Left hindlimb (tissue), 1 donor: ENCODE measurements at regions not wholly inside any gene's neighbourhood (a gene's known extent, or its start where the extent isn't known, plus 50 kb on each side); places are given as distances from the start of the nearest gene placed in this dataset.

Experiments
- DNase-seq: peaks from one replicate; pipeline ENCODE4 v3.0.0-alpha.2; 2018

DNA sequence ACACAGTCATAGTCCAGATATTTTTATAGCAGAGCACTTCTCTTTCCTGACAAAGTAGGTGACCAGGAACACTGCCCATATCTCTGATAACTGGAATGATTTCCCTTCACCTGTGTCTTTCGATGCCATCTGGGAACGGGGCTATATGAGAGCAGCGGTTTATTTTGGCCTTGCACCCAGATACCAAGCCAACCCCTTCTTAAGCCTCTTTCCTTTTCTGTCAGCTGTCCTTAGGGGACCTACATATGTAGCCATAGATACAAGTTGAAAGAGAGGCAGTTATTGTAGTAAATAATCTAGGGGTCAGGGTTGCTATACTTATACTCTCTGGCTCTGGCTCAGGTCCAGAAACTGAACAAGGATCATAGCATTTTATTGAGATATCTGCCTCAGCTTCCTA, 128.8 kb downstream of the NHLRC3 start:
- DNase-seq, result no peak

DNA sequence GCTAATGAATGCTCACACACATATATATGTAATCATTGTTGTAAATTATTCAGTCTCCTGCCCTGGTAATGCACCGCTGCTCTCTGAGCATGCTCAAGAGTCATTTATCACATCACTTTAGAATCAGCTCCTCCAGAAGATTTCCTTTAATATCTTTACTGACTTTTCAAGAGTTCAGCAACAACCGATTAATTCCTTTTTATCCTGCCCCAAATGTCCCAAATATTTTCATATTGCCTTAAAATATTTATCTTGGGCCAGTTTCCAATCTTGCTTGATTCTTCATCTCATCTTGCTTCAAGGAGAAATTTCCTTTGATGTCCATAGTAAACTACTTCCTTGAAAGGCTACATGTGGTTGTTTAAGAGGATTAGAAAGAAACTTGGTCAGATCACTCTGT, 132.5 kb downstream of the NHLRC3 start:
- DNase-seq, result no peak

DNA sequence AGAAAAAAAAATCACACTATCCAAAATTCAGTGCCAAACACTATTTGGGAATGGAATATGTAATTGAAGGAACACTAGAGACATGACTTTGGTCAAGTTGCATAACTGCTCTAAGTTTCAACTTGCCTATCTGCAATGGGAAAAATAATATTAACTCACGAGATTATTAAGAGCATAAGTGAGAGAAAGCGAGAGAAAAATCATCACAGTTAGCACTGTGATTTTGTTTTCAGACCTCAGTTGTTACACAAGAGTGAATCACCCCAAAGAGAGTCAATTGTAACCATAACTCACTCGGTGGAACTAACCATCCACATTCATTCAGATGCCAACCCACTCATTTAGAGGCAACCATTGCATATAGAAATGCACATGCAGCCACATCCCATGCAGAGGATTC, 147.1 kb downstream of the NHLRC3 start:
- no peak for DNase-seq

DNA sequence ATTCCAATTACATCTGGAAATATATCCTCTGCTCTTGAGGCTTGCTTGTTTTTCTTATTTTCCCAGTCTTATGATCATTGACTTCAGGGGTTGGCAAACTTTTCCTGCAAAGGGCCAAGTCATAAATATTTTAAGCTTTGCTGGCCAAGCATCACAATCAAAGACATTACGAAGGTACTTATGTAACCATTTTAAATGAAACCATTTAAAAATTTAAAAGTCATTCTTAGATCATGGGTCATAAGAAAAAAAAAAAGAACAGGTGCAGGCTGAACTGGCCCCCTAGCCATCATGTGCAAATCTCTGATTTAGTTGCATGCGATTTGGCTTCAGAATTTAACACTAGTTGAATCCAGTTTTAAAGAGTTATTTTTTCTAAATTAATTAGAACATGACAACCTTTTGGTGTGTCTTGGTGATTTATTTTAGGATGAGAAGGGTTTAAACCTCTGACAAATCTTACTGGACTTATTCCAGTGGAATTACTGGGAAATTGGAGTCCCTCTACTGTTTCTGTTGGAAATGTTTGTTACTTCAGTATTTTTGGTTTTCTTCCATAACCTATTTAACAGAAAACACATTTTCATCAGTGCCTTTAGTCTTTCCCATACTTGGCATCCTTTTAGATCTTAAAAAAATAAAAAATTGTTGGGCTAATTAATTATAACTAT, 148.1 kb downstream of the NHLRC3 start:
- DNase-seq, result no peak

DNA sequence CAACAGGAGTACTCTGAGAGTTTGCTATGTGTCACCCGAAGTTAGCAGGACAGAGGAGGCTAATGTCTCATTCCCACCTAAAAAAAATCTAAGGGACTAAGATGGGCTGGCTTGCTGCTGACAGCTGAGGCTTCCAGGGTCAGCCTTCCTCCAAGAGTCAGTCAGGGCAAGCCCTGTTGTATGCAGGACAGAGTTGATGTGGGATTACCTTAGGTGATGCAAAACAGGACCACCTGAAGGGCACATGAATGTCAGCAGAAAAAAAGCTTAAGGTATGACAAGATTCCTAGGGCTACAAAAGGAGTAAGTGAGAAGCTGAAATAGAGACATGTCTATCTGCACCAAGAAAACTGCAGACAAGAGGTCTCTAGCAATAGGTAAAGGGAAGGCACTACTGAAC, 151.5 kb downstream of the NHLRC3 start:
- no peak for DNase-seq

DNA sequence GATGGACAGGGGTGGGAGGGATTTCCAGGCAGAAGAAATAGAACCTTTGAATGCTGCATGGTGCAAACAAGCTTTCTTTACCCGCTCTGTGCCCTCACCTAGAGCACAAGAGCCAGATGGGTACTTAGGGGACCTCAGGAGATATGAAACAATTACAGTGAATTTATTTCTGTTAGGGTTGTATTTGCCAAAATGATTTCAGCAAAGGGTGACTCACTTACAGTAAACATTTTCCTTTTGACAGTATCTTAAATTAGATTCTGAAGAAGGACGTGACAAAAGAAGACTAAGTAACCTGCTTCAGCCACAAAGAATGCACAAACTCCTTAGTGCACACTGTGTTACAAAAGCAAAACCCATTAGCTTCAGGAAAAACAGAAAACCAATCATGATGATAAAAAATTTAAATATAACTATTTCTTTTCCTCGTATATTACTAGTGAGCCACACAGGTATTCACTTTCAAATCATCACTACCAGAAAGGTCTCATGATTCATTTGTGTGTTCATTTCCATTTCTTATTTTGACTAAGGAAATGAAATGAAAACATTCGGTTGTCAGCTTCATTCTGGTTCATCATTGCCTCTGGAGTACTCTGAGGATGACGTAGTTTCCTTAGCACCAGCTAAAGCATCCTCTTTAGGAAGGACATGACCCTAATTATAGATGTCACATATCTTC, 158.8 kb downstream of the NHLRC3 start:
- no peak for DNase-seq

DNA sequence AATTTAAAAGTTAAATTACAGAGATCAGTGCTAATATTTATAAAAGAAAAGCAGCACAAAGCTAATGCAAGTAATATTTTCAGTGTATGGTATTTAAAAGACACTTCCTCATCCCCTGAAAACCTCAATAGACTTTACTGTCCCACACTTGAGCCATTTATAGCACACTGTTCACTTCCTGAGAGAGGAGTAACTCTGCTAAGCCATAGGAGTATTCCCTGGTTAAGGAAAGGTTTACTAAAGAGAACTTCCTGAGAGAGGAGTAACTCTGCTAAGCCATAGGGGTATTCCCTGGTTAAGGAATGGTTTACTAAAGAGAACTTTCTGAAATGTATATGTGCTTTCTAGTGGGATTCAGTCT, 159.4 kb downstream of the NHLRC3 start:
- no peak for DNase-seq

DNA sequence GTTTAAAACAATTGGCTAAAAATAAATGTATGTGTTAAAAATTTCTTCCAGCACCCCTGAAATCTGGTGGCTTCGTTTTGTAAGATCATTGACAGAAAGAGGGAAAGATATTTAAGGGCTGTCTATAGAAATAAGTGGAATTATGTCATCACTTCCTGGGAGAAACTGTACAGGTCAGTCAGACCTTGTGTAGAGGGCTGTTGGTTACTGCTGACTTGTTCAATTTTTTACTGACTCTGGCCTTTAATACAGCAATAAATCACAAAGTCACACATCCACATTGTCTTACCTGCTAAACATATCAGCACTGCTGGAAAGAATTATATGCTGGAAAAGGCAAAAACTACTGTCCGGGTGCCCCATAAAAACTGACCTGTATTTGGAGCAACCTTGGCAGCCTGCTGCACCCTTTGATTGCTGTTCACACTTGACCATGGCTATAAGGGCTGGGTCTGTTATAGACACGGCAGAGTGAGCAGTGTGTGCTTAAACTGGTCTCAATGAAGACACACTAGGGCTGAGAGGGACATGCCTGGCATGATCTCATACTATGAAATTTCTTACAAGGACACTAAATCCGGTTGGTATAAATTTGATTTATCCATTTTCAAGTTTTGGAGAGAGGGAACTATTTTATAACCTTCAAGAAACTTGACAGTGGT, 162.1 kb downstream of the NHLRC3 start:
- no peak for DNase-seq

DNA sequence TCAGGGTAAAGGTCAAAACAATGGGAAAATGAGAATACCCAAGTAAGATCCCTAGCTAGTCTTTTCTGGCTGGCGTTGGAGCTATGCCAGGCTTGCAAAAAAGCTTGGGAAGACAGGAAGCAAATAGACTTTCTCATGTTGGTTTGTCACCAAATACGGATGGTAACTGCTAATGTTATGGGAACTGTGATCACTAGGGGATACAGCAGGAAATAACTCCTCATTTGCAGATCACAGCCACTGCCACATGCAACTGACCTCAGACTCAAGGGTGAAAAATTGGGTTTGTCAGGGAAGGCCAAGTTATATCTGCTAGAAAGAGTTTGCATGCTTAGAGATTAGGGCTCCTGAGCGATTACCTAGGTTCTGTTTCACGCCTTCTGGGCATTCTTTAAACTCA, 162.9 kb downstream of the NHLRC3 start:
- DNase-seq, result peak; percentile 39

DNA sequence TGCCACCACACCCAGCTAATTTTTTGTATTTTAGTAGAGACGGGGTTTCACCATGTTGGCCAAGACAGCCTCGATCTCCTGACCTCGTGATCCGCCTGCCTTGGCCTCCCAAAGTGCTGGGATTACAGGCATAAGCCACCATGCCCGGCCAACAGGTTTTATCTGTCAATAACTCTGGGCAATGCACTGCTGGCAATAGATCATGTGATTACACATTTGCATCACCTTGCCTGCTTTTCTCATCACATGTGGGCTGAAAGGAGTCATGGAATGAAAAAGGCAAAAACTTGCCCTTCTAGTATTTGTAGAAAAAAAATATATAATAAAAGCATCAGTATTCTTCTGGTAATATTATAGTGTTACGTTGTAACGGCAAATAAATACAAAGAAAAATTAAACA, 164.5 kb downstream of the NHLRC3 start:
- DNase-seq, result no peak

DNA sequence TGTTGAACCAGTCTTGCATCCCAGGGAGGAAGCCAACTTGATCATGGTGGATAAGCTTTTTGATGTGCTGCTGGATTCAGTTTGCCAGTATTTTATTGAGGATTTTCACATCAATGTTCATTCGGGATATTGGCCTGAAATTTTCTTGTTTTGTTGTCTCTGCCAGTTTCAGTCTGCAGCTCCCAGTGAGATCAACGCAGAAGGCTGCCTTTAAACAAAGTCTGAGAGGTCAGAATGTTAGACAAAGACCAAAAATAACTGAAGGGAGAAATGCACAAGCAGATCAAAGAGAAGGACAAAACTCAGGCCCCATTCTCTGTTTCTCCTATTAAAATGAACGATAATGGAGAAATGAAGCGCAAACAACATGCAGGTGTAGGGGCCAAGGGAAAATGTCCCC, 170.4 kb downstream of the NHLRC3 start:
- no peak for DNase-seq

DNA sequence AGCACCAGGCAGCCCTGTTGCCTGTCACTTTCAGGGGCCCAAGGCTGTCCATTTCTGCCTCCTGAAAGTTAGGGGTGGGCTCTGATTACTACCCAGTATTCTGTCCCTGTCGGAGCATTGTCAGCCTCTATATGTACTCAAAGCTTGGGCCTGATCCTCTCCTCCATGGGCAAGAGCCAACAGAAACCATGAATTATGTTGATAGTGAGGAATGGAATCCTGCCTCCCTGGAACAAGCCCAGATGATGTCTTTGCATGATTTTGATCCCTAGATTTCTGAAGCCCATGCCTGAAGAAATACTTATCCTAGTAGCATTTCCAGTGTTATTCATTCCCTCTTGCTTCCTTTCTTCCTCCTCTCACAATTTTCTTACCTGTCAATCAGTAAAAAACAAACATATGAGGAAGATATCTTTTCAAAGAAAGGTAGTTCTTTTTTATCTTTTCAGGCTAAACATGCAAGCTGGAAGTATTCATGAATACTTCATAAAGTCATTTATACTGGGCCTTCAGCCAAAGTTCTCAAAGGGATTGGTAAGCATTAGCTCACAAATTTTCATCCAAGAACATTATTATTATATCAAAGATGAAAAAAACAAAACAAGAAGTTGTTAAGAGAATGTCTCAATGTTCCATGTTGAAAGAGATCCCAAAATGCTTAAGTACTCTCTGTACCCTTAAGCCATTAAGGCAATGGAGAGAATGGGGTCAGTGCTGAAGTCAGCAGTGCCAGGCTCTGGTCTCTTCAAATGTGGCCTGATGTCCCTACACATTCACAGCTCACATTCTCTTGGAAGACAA, 171.7 kb downstream of the NHLRC3 start:
- no peak for DNase-seq

DNA sequence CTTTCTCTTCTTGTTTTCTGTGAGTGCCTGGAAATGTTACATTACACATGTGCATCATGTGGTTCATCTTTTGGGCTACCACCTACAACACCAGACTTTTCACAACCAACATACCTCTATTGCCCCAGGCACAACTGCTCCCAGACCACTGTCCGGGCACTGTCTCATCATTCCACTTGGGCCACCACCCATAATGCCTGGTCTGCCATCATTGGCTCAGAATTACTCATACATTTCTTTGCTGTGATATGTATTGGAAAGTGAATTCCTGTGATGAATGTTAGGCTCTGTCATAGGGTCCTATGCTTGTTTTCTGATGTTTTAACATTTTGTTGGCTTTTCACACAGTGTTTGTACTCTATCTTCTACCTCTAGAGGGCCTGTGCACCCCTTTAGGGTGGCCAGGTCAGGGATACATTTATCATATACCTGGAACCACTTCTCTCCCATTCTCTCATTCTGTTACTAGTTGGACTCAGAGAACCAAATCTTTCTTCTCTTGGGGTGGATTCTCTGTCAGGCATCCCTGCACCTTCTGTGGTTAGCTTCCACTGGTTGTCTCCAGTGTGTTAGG, 172.8 kb downstream of the NHLRC3 start:
- no peak for DNase-seq

DNA sequence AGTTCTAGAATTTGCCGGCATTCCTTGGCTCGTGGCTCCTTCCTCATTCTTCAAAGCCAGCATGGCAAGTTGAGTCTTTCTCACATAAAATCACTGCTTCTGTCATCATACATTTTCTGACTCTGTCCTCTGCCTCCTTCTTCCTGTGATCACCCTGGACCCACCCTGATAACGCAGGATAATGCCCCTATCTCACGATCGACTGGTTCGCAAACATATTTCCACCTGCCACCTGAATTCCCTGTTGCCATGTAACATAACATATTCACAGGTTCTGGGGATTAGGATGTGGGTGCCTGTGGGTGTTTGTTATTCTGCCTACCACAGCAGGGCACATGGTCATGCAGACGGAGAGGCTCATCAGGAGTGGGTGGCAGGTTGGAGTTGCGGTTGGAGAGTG, 177.7 kb downstream of the NHLRC3 start:
- no peak for DNase-seq

DNA sequence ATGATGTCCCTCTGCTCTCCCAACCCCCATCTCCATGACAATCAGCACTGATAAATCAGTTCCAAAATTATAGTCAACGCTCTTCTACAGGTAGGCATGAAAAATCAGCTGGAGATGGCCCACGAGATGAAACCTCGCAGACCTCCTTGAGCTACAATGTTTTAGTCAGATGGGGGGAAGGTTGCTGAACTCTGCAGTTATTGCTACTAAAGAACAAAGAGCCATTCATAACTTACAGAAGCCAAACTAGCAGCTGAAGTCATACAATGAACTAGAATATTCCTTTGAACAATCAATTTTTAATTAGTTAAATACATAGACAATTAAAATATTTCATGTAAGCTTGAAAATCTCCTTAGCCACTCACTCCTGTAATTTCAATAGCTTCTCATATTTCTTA, 179.2 kb downstream of the NHLRC3 start:
- no peak for DNase-seq

DNA sequence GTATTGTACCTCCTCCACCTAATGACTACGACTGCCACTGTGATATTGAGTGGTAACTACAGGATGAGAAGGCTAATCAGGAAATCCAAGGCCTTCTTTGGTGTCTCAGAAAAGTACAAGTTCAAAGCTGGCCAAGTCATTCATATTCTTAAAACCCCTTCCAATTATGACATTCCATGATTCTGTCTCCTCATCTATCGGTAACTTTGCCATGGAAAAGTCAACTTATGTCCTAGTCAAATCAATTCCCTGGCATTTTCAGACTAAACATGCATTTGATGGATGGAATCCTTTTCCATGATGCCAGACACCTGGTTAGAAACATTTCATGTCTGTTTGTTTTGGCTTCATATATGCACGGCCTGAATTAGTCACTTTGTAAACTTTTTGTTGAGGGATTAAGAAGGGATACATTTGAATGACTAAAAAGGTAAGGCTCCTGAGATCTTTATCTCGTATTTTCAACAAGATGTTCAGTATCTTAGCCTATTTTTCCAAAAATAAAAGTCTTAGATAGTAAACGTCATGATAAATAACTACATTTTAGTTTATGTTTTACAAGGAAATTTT, 186.5 kb downstream of the NHLRC3 start:
- no peak for DNase-seq

DNA sequence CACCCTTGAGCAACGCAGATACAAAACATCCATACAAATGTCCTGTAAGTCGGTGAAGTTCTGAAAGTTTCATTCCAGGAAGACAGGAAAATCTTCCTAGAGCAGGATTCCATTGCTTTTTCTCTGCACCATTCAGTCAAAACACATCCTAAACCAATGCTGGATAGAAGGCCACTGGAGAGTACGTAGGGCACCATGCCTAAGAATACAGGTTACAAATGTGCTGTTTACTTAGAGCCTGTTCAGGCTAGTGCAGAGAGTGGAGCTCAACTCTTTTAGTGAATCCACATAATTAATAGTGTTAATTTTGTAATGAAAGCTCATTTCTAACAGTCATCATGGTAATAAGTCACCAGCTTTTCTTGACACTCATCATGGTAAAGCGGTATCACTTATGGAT, 187.6 kb downstream of the NHLRC3 start:
- no peak for DNase-seq

DNA sequence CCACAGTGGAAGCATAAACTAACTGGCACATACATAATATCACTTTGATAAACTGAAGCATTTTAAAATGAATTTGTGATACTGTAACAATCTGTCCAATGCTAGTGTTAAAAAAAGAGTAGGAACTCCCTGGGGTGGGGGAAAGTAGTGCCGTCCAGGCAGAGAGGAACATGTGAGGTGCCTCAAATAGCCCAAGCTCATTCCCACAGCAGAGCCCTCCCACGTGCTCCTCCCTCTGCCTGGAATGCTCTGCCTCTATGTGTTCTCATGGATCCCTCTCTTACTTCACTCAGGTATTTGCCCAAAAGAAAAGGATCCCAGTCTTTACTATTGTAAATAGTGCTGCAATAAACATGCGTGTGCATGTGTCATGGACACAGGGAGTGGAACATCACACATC, 188.1 kb downstream of the NHLRC3 start:
- no peak for DNase-seq

DNA sequence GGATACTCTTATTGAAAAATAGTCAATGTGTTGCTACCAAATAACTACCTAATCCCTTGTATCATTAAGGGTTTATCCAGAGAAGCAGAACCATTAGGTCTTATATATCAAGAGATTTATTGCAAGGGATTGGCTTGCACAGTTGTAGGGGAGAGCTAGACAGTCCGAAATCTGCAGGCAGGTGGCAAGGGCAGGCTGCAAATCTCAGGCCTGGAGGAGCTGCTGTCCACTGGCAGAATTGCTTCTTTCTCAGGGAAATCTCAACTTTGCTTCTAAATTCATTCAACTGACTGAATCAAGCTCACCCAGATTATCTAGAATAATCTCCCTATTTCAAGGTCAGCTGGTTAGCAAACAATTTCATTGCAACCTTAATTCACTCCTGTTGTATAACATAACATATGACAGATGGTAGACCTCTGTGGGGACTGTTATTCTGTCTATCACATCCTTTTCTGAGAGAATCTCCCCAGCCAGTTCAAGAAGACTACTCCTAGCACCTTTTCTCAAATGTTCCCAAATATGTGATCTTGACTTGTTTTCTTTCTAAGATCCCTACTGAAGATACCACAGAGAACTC, 194.2 kb downstream of the NHLRC3 start:
- no peak for DNase-seq

DNA sequence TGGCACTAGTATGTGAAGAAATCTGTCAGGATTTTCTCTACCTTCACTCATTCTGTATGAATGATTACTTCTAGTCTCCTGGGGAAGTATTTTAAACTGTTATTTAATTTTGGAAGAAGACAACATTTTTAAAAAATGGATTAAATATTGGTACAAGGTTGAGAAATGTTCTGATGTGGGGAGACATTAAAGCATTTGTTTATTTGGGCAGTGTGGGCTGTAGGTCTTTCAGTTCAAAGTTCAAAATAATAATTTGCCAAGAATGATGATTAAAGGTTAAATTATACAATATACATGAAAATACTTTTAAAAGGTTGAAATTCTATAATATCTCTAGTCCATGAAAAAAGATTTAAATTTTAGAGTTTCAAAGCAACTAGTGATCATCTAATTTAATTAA, 194.7 kb downstream of the NHLRC3 start:
- DNase-seq, result no peak

DNA sequence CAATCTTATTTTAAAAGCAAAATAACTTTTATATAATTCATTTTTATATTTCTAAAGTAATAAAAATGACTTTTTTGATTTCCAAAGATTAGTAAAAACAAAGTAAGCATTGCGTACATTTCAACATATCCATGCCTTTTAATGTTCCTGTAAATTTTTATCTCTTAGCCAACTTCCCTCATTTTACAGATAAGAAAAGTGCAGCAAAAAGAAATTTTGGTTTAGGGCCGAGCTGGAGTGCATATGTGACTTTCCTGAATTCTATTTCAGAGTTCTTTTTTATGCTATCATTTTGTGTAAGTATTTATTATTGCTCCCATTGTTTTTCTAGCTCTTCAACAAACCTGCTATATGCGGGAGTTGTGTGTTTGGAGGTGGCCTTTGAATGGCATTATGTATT, 195.3 kb downstream of the NHLRC3 start:
- no peak for DNase-seq

DNA sequence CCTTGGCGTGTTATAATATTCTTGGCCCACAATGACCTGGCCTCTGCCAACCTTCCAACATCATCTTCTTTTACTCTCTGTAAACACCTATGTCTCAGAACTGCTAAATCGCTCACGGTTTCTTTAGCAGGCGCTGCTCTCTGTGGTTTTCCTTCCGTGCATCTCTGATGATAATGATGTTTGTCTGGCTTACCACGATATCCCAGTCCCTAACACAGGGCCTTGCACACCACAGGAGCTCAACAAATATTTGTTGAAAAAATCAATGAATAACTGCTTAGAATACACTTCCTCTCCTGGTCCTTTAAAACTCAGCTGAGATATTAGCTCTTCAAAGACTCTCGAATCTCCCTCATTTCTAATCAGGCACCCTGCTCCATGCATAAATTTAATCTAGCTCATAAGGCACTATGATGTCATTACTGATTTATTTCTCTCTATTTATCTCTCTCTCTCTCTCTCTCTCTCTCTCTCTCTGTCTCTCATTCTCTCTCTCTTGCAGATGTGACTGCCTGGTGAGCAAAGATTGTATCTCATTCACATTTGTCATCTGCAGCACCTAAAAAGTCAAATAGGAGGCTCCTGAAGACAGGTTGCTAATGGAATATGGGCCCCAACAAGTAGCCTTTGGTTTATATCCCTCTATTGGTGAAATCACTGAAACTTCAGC, 206.4 kb downstream of the NHLRC3 start:
- DNase-seq, result no peak
